SK-N-SH treated with all-trans-retinoic acid at 6 μM for 48 hours (cell line): ENCODE measurements at regions not wholly inside any gene's neighbourhood (a gene's known extent, or its start where the extent isn't known, plus 50 kb on each side); places are given as distances from the start of the nearest gene placed in this dataset.

Experiments
- ATAC-seq: fragments of 200-7000 bp; cut with Tn5 transposase; 3 replicates; pipeline ENCODE4 v1.9.1; 2020; ENCODE audit warnings: mild to moderate bottlenecking, moderate library complexity
- ARNTL ChIP-seq: fragments of 450-650 bp; formaldehyde crosslinking; IDR thresholded peaks from 2 replicates; pipeline ENCODE4 v1.5.0; 2020; ENCODE audit warnings: low read depth, mild to moderate bottlenecking, moderate library complexity, borderline replicate concordance
- BACH2 ChIP-seq: fragments of 250-450 bp; sonication (Bioruptor Pico); IDR thresholded peaks from 2 replicates; pipeline ENCODE4 v1.9.0; 2021; ENCODE audit warnings: mild to moderate bottlenecking, borderline replicate concordance
- ESRRG ChIP-seq: fragments of 250-450 bp; sonication (Bioruptor Pico); IDR thresholded peaks from 2 replicates; pipeline ENCODE4 v1.6.1; 2021; ENCODE audit warnings: mild to moderate bottlenecking
- GLIS3 ChIP-seq: fragments of 250-450 bp; sonication (Bioruptor Pico); IDR thresholded peaks from 2 replicates; pipeline ENCODE4 v1.5.0; 2020; ENCODE audit warnings: mild to moderate bottlenecking, moderate library complexity
- ISL1 ChIP-seq: fragments of 250-450 bp; sonication (Bioruptor Pico); IDR thresholded peaks from 2 replicates; pipeline ENCODE4 v2.1.2; 2022; ENCODE audit warnings: mild to moderate bottlenecking, moderate library complexity
- PPARA ChIP-seq: fragments of 250-450 bp; sonication (Bioruptor Pico); IDR thresholded peaks from 2 replicates; pipeline ENCODE4 v1.5.0; 2020; ENCODE audit warnings: mild to moderate bottlenecking, borderline replicate concordance
- RARB ChIP-seq: fragments of 250-450 bp; sonication (Bioruptor Pico); IDR thresholded peaks from 2 replicates; pipeline ENCODE4 v1.8.0; 2021; ENCODE audit warnings: mild to moderate bottlenecking, moderate library complexity
- SNAI2 ChIP-seq: fragments of 250-450 bp; sonication (Bioruptor Pico); IDR thresholded peaks from 2 replicates; pipeline ENCODE4 v1.5.0; 2020; ENCODE audit warnings: mild to moderate bottlenecking, moderate library complexity
- TCF4 ChIP-seq: fragments of 250-450 bp; sonication (Bioruptor Pico); IDR thresholded peaks from 2 replicates; pipeline ENCODE4 v1.8.0; 2021; ENCODE audit warnings: mild to moderate bottlenecking, moderate library complexity, borderline replicate concordance
- TOX ChIP-seq: fragments of 250-450 bp; sonication (Bioruptor Pico); IDR thresholded peaks from 2 replicates; pipeline ENCODE4 v1.8.0; 2021; ENCODE audit warnings: mild to moderate bottlenecking, moderate library complexity, borderline replicate concordance
- ZC3H10 ChIP-seq: fragments of 250-450 bp; sonication (Bioruptor Pico); IDR thresholded peaks from 2 replicates; pipeline ENCODE4 v1.5.1; 2021; ENCODE audit warnings: mild to moderate bottlenecking, moderate library complexity
- ZFP3 ChIP-seq: fragments of 250-450 bp; sonication (Bioruptor Pico); IDR thresholded peaks from 2 replicates; pipeline ENCODE4 v1.5.0; 2020; ENCODE audit warnings: mild to moderate bottlenecking, moderate library complexity
- ZFP30 ChIP-seq: fragments of 450-650 bp; formaldehyde crosslinking; IDR thresholded peaks from 2 replicates; pipeline ENCODE4 v1.5.0; 2022; ENCODE audit warnings: mild to moderate bottlenecking, moderate library complexity
- ZNF565 ChIP-seq: fragments of 450-650 bp; formaldehyde crosslinking; conservative IDR thresholded peaks from 2 replicates; pipeline ENCODE4 v1.5.0; 2020; ENCODE audit warnings: low read depth, mild to moderate bottlenecking, moderate library complexity
- ZNF70 ChIP-seq: fragments of 450-650 bp; formaldehyde crosslinking; IDR thresholded peaks from 2 replicates; pipeline ENCODE4 v1.5.0; 2020; ENCODE audit warnings: mild to moderate bottlenecking, moderate library complexity
- ZNF8 ChIP-seq: fragments of 450-650 bp; formaldehyde crosslinking; IDR thresholded peaks from 2 replicates; pipeline ENCODE4 v1.5.0; 2020; ENCODE audit warnings: mild to moderate bottlenecking, moderate library complexity
- TF ChIP-seq, protein P1 (sequence below): fragments of 250-450 bp; sonication (Bioruptor Pico); IDR thresholded peaks from 2 replicates; pipeline ENCODE4 v1.5.0; 2020; ENCODE audit warnings: mild to moderate bottlenecking, moderate library complexity
- TF ChIP-seq, protein P2 (sequence below): fragments of 250-450 bp; sonication (Bioruptor Pico); IDR thresholded peaks from 2 replicates; pipeline ENCODE4 v1.8.0; 2021; ENCODE audit warnings: low read depth, mild to moderate bottlenecking, moderate library complexity, borderline replicate concordance
- TF ChIP-seq, protein P3 (sequence below): fragments of 250-450 bp; sonication (Bioruptor Pico); IDR thresholded peaks from 2 replicates; pipeline ENCODE4 v1.8.0; 2020; ENCODE audit warnings: mild to moderate bottlenecking, moderate library complexity, borderline replicate concordance
- TF ChIP-seq, protein P4 (sequence below): fragments of 250-450 bp; sonication (Bioruptor Pico); IDR thresholded peaks from 2 replicates; pipeline ENCODE4 v1.5.1; 2021; ENCODE audit warnings: mild to moderate bottlenecking, moderate library complexity
- TF ChIP-seq, protein P5 (sequence below): fragments of 250-450 bp; sonication (Bioruptor Pico); IDR thresholded peaks from 2 replicates; pipeline ENCODE4 v1.5.1; 2020; ENCODE audit warnings: low read depth, mild to moderate bottlenecking, moderate library complexity

DNA sequence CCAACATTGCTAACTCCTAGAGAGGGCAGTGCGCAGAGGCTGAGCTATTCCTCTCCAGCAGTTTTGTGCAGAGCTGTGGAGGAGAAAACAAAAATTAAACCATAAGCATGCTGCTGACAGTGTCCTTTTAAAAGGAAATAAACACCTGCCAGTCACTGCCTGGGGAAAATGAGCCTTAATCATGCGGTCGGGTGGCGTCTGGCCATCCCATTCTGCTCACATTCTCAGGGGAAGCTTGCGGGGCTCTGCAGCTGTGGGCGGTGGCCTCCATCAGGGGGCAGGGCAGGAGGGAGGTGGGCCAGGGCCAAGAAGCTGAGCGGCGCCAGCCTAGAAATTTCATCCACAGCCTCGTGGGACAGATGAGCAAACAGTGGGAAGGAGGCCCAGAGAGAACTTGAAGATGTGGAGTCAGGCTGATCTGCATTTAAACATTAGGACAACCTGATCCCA is 71.0 kb upstream of the TP53I11 start:
- no peak for ATAC-seq
- TF ChIP-seq TCF4 (CRISPR knock-in tag), result no peak
- no peak for TF ChIP-seq ZNF70
- TF ChIP-seq ZFP30, result no peak
- no peak for TF ChIP-seq ARNTL (CRISPR knock-in tag)
- no peak for TF ChIP-seq TOX (CRISPR knock-in tag)
- TF ChIP-seq, protein P1, sequence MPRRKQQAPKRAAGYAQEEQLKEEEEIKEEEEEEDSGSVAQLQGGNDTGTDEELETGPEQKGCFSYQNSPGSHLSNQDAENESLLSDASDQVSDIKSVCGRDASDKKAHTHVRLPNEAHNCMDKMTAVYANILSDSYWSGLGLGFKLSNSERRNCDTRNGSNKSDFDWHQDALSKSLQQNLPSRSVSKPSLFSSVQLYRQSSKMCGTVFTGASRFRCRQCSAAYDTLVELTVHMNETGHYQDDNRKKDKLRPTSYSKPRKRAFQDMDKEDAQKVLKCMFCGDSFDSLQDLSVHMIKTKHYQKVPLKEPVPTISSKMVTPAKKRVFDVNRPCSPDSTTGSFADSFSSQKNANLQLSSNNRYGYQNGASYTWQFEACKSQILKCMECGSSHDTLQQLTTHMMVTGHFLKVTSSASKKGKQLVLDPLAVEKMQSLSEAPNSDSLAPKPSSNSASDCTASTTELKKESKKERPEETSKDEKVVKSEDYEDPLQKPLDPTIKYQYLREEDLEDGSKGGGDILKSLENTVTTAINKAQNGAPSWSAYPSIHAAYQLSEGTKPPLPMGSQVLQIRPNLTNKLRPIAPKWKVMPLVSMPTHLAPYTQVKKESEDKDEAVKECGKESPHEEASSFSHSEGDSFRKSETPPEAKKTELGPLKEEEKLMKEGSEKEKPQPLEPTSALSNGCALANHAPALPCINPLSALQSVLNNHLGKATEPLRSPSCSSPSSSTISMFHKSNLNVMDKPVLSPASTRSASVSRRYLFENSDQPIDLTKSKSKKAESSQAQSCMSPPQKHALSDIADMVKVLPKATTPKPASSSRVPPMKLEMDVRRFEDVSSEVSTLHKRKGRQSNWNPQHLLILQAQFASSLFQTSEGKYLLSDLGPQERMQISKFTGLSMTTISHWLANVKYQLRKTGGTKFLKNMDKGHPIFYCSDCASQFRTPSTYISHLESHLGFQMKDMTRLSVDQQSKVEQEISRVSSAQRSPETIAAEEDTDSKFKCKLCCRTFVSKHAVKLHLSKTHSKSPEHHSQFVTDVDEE (CRISPR knock-in tag), result no peak
- no peak for TF ChIP-seq ZFP3
- no peak for TF ChIP-seq GLIS3 (CRISPR knock-in tag)
- TF ChIP-seq, all 23 proteins: peak for 0

DNA sequence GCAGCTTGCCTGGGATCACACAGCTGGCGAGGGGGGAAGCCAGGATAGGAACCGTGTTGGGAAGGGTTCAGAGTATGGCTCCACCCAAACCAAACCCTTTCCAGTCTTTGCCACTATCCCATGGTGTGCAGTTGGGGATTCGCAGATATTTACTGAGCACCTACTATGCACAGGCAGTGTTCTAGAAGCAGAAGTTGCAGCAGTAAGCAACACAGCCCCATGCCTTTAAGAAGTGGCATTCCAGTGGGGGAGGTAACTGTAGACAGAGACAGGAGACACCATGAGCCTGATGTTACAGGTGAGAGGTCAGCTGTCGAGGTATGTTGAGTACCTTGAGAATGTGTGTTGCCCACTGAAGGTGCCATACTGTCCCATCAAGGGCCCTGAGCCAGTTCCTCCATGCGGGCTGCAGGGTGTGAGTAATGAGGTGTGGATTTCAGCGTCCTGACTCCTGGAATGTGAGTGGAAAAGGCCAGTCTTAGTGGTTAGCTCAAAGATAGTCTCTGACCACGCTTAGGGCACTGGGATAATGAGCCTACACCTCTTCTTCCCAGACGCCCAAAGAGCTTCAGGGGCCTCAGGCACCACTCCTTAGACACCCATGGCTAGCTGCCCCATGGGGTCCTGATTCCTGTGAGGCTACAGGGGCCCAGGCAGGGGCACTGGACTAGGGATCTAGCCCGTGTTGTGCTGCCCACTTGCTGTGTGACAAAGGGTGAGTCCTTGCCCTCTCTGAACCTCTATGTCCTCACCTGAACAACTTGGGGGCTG is 71.8 kb upstream of the TP53I11 start:
- TF ChIP-seq ESRRG (CRISPR knock-in tag) (no peak), ZNF70 (no peak), ZNF565 (no peak), ZFP30 (no peak), TOX (CRISPR knock-in tag) (no peak), ZNF8 (CRISPR knock-in tag) (no peak), RARB (CRISPR knock-in tag) (no peak), ZC3H10 (no peak), GLIS3 (CRISPR knock-in tag) (no peak), SNAI2 (CRISPR knock-in tag) (no peak), TCF4 (CRISPR knock-in tag) (no peak)
- TF ChIP-seq, protein P2, sequence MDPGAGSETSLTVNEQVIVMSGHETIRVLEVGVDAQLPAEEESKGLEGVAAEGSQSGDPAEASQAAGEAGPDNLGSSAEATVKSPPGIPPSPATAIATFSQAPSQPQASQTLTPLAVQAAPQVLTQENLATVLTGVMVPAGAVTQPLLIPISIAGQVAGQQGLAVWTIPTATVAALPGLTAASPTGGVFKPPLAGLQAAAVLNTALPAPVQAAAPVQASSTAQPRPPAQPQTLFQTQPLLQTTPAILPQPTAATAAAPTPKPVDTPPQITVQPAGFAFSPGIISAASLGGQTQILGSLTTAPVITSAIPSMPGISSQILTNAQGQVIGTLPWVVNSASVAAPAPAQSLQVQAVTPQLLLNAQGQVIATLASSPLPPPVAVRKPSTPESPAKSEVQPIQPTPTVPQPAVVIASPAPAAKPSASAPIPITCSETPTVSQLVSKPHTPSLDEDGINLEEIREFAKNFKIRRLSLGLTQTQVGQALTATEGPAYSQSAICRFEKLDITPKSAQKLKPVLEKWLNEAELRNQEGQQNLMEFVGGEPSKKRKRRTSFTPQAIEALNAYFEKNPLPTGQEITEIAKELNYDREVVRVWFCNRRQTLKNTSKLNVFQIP (CRISPR knock-in tag), result no peak
- TF ChIP-seq, protein P3, sequence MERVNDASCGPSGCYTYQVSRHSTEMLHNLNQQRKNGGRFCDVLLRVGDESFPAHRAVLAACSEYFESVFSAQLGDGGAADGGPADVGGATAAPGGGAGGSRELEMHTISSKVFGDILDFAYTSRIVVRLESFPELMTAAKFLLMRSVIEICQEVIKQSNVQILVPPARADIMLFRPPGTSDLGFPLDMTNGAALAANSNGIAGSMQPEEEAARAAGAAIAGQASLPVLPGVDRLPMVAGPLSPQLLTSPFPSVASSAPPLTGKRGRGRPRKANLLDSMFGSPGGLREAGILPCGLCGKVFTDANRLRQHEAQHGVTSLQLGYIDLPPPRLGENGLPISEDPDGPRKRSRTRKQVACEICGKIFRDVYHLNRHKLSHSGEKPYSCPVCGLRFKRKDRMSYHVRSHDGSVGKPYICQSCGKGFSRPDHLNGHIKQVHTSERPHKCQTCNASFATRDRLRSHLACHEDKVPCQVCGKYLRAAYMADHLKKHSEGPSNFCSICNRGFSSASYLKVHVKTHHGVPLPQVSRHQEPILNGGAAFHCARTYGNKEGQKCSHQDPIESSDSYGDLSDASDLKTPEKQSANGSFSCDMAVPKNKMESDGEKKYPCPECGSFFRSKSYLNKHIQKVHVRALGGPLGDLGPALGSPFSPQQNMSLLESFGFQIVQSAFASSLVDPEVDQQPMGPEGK (CRISPR knock-in tag), result no peak
- no peak for ATAC-seq

DNA sequence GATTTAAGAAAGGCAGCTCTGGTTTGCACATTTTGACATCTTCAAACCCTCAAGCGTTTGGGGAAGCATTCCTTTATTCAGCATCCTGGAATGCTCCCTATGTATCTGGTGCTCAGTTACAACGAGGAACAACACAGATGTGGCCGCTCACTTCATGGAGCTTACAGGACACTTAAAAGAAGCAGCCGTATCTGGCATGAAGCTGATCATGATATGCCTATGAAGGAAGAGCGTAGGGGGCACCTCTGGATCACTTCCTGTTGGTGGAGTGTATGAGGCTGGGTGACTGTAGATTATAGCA is 72.3 kb upstream of the TP53I11 start:
- ATAC-seq, result no peak
- TF ChIP-seq ZNF70 (no peak), ZFP30 (no peak), TCF4 (CRISPR knock-in tag) (no peak), GLIS3 (CRISPR knock-in tag) (no peak), ISL1 (CRISPR knock-in tag) (no peak), RARB (CRISPR knock-in tag) (no peak), ZFP3 (no peak), PPARA (CRISPR knock-in tag) (no peak), BACH2 (no peak), ZNF565 (no peak), ZC3H10 (no peak), ZNF8 (CRISPR knock-in tag) (no peak)
- TF ChIP-seq, protein P3 (CRISPR knock-in tag), result no peak
- TF ChIP-seq, protein P4, sequence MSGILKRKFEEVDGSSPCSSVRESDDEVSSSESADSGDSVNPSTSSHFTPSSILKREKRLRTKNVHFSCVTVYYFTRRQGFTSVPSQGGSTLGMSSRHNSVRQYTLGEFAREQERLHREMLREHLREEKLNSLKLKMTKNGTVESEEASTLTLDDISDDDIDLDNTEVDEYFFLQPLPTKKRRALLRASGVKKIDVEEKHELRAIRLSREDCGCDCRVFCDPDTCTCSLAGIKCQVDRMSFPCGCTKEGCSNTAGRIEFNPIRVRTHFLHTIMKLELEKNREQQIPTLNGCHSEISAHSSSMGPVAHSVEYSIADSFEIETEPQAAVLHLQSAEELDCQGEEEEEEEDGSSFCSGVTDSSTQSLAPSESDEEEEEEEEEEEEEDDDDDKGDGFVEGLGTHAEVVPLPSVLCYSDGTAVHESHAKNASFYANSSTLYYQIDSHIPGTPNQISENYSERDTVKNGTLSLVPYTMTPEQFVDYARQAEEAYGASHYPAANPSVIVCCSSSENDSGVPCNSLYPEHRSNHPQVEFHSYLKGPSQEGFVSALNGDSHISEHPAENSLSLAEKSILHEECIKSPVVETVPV, result no peak
- TF ChIP-seq, protein P5, sequence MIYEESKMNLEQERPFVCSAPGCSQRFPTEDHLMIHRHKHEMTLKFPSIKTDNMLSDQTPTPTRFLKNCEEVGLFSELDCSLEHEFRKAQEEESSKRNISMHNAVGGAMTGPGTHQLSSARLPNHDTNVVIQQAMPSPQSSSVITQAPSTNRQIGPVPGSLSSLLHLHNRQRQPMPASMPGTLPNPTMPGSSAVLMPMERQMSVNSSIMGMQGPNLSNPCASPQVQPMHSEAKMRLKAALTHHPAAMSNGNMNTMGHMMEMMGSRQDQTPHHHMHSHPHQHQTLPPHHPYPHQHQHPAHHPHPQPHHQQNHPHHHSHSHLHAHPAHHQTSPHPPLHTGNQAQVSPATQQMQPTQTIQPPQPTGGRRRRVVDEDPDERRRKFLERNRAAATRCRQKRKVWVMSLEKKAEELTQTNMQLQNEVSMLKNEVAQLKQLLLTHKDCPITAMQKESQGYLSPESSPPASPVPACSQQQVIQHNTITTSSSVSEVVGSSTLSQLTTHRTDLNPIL, result no peak
